ENCODE measurements at regions not wholly inside any gene's neighbourhood (a gene's known extent, or its start where the extent isn't known, plus 50 kb on each side); places are given as distances from the start of the nearest gene placed in this dataset.

DNA sequence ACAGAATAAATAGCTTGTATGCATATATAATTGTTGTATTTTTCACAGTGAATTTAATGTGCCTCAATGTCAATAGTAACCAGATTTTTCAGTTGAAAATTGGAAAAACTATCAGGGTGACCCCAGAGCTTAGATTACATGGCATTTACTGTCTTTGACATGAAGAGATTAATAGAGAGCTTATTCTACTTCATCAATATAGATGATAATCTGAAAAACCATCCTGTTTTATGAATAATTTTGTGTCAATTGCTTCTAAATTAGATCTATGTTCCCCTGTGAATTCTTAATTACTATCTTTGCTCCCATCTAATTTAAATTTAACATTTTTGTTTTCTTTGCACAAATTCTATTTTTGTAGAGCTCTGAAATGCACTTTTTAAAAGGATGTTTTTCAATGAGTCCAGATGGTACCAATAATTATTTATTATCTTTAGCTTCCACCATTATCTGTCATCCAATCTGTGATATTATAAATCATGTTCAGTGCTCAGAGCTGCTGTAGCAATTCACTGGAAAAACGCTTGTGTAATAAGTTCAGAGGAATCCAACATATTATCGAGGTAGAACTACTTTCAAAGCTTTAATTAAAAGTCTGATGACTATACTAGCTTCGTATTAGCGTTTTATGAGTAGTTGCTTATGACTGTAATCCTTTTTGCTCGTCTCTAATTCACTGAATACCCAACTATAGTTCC, 291.4 kb downstream of the JRKL start:
- TF ChIP-seq, protein P1, sequence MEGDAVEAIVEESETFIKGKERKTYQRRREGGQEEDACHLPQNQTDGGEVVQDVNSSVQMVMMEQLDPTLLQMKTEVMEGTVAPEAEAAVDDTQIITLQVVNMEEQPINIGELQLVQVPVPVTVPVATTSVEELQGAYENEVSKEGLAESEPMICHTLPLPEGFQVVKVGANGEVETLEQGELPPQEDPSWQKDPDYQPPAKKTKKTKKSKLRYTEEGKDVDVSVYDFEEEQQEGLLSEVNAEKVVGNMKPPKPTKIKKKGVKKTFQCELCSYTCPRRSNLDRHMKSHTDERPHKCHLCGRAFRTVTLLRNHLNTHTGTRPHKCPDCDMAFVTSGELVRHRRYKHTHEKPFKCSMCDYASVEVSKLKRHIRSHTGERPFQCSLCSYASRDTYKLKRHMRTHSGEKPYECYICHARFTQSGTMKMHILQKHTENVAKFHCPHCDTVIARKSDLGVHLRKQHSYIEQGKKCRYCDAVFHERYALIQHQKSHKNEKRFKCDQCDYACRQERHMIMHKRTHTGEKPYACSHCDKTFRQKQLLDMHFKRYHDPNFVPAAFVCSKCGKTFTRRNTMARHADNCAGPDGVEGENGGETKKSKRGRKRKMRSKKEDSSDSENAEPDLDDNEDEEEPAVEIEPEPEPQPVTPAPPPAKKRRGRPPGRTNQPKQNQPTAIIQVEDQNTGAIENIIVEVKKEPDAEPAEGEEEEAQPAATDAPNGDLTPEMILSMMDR (IDR thresholded peaks at IDR 0.05; ENCODE audit: insufficient read depth, low read length, poor library complexity, severe bottlenecking), result no peak
- no peak for TF ChIP-seq EZH2phosphoT487 (conservative IDR thresholded peaks at IDR 0.05; ENCODE audit: low read length)
